Endodermal cell (in vitro differentiated cells): ENCODE measurements at regions not wholly inside any gene's neighbourhood (a gene's known extent, or its start where the extent isn't known, plus 50 kb on each side); places are given as distances from the start of the nearest gene placed in this dataset.

ENCODE experiments used
- DNase-seq: peaks from one replicate; pipeline ENCODE4 v3.0.0-alpha.2; 2017
- H3K27ac ChIP-seq: 2 replicates; pipeline ENCODE4 v1.5.1; 2013; ENCODE audit warnings: mild to moderate bottlenecking, low read depth, low read length, moderate library complexity
- H3K27me3 ChIP-seq: 2 replicates; pipeline ENCODE4 v1.6.1; 2013; ENCODE audit warnings: mild to moderate bottlenecking, low read length, moderate library complexity; ENCODE audit not compliant: insufficient read depth, control insufficient read depth, poor library complexity, severe bottlenecking
- H3K36me3 ChIP-seq: 2 replicates; pipeline ENCODE4 v1.7.0; 2013; ENCODE audit warnings: mild to moderate bottlenecking, low read length, moderate library complexity; ENCODE audit not compliant: control insufficient read depth, insufficient read depth
- H3K4me1 ChIP-seq: one replicate; pipeline ENCODE4 v1.7.0; 2013; ENCODE audit warnings: low read length; ENCODE audit not compliant: control insufficient read depth, insufficient read depth
- H3K4me3 ChIP-seq: 2 replicates; pipeline ENCODE4 v1.5.1; 2013; ENCODE audit warnings: mild to moderate bottlenecking, low read length, moderate library complexity
- H3K9ac ChIP-seq: 2 replicates; pipeline ENCODE4 v1.6.1; 2013; ENCODE audit warnings: mild to moderate bottlenecking, low read length, moderate library complexity; ENCODE audit not compliant: poor library complexity, severe bottlenecking; ENCODE audit errors: extremely low read depth
- H3K9me3 ChIP-seq: 2 replicates; pipeline ENCODE4 v1.6.1; 2013; ENCODE audit warnings: mild to moderate bottlenecking, low read length, moderate library complexity; ENCODE audit not compliant: control insufficient read depth
- H3K27ac Mint-ChIP-seq: 2 replicates; pipeline ENCODE4 v1.8.0; 2020; ENCODE audit warnings: mixed read lengths
- H3K27me3 Mint-ChIP-seq: 2 replicates; pipeline ENCODE4 v1.8.0; 2021; ENCODE audit warnings: mild to moderate bottlenecking, mixed read lengths; ENCODE audit not compliant: insufficient read depth
- H3K36me3 Mint-ChIP-seq: 2 replicates; pipeline ENCODE4 v1.8.0; 2020; ENCODE audit warnings: low read depth, mixed read lengths
- H3K4me1 Mint-ChIP-seq: 2 replicates; pipeline ENCODE4 v1.8.0; 2020; ENCODE audit warnings: mixed read lengths
- H3K4me3 Mint-ChIP-seq: 2 replicates; pipeline ENCODE4 v1.8.0; 2020; ENCODE audit warnings: mild to moderate bottlenecking, moderate library complexity, mixed read lengths
- H3K9me3 Mint-ChIP-seq: 2 replicates; pipeline ENCODE4 v1.8.0; 2020; ENCODE audit warnings: mild to moderate bottlenecking, mixed read lengths
- WGBS, 2 experiments: methylation state at CpG; one replicate each; pipeline versions ENCODE4 v1.1.5 to v1.1.7; 2013; ENCODE audit warnings: missing lambda C conversion rate in 2 of 2, mixed read lengths in 1 of 2; ENCODE audit not compliant: insufficient coverage in 1 of 2, insufficient read length in 1 of 2; 5-methylcytosine and 5-hydroxymethylcytosine counted together
- TF ChIP-seq, protein P1 (sequence below): fragments of 200-600 bp; sonication (generic); conservative IDR thresholded peaks from 2 replicates; pipeline ENCODE4 v1.5.0; 2021; ENCODE audit warnings: antibody characterized with exemption, mild to moderate bottlenecking

DNA sequence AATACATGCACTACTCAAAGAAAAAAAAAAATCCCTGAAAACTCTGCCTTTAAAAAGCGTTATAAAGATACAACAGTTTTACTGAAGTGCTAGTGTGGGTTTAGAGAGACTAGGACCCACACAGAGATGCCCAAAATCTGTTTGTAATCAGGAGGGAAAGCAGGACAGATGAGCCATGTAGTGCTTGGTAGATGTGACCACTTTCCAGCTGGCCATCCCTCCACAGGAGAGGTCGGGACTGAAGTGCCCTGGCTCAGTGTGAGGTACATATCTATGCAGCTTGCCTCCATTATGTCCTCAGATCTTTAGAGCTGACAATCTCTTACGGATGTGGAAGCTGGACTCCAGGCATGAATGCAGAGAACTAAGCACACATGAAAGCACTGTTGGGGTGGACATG, 57.5 kb upstream of the NANOGP8 start:
- peak overlapping the region; percentile 13 for H3K27ac ChIP-seq
- no peak overlapping the region for H3K9ac ChIP-seq
- 33 to 91% methylated on average over 1 to 3 of the region's 3 CpGs for WGBS, 2 experiments
- no peaks in the 10 kb centered on the region for H3K27me3 ChIP-seq
- H3K36me3 Mint-ChIP-seq = no peaks in the 10 kb centered on the region
- no peak overlapping the region for H3K27ac Mint-ChIP-seq
- no peaks in the 10 kb centered on the region for H3K36me3 ChIP-seq
- TF ChIP-seq, protein P1, sequence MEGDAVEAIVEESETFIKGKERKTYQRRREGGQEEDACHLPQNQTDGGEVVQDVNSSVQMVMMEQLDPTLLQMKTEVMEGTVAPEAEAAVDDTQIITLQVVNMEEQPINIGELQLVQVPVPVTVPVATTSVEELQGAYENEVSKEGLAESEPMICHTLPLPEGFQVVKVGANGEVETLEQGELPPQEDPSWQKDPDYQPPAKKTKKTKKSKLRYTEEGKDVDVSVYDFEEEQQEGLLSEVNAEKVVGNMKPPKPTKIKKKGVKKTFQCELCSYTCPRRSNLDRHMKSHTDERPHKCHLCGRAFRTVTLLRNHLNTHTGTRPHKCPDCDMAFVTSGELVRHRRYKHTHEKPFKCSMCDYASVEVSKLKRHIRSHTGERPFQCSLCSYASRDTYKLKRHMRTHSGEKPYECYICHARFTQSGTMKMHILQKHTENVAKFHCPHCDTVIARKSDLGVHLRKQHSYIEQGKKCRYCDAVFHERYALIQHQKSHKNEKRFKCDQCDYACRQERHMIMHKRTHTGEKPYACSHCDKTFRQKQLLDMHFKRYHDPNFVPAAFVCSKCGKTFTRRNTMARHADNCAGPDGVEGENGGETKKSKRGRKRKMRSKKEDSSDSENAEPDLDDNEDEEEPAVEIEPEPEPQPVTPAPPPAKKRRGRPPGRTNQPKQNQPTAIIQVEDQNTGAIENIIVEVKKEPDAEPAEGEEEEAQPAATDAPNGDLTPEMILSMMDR = no peak
- no peaks in the 10 kb centered on the region for H3K27me3 Mint-ChIP-seq
- H3K4me3 ChIP-seq = no peak overlapping the region
- H3K9me3 Mint-ChIP-seq = no peaks in the 10 kb centered on the region
- H3K9me3 ChIP-seq = no peaks in the 10 kb centered on the region
- peaks cover 3% of the 10 kb centered on the region for H3K4me1 Mint-ChIP-seq
- DNase-seq = peak; percentile 42
- no peaks in the 10 kb centered on the region for H3K4me1 ChIP-seq
- no peak overlapping the region for H3K4me3 Mint-ChIP-seq

DNA sequence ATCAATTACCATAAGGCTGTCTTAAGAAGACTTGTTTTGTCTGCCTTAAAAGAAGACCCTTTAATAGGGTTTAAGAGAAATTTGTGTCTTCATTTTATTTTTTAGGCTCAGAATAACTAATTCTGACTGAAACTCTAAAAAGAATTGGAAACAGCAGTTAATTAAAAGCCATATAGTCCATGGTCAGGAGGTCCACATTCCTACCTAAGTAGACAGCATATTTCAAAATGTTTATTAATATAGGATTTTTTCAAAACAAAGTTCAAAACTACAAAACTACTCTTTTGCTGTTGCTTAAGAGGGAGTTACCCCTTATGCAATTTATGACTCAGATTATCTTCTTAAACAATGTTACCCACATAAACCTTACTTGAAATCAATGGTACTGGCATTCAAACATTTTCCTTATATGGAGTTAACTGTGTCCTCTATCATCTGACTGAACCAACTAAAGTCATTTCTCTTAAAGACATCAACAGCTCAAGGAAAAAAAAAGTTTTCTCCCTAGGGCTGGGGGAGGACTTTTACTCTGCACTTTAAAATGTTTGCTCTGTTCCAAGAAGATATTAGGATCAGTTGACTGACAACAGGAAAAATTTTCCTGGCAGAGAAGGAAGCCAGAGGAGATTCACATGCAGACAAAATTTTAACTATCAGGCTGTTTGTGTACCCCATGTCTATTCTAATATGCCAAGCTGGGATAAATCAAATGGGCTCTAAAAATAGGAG, 56.8 kb upstream of the NANOGP8 start:
- TF ChIP-seq, protein P1 = no peak
- H3K4me1 Mint-ChIP-seq = no peaks in the 10 kb centered on the region

DNA sequence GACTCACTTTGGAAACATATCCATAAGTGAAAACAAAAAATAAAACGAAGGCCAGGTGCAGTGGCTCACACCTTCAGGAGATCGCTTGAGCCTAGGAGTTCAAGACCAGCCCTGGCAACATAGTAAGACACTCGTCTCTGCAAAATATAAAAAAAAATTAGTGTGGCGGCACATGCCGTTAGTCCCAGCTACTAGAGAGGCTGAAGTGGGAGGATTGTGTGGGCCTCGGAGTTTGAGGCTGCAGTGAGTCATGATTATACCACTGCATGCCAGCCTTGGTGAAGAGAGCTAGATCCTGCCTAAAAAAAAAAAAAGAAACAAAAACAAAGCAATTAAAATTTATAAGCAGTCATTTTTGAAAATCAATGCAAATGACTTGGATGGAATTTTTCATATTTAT, 54.7 kb upstream of the NANOGP8 start:
- Mint-ChIP-seq H3K27ac (no peak overlapping the region), H3K36me3 (no peaks in the 10 kb centered on the region)
- WGBS, 2 experiments = 87 to 95% methylated on average over 3 to 6 of the region's 6 CpGs

More for the DNA sequence above, 56.8 kb upstream of the NANOGP8 start:
- Histone ChIP-seq H3K9me3 (no peaks in the 10 kb centered on the region), H3K4me1 (no peaks in the 10 kb centered on the region), H3K27me3 (no peaks in the 10 kb centered on the region), H3K4me3 (no peak overlapping the region), H3K27ac (no peak overlapping the region), H3K9ac (no peak overlapping the region), H3K36me3 (no peaks in the 10 kb centered on the region)
- Mint-ChIP-seq H3K4me3 (no peak overlapping the region), H3K9me3 (no peaks in the 10 kb centered on the region), H3K36me3 (no peaks in the 10 kb centered on the region), H3K27me3 (no peaks in the 10 kb centered on the region), H3K27ac (no peak overlapping the region)
- DNase-seq = no peak

More for the DNA sequence above, 54.7 kb upstream of the NANOGP8 start:
- Histone ChIP-seq H3K27me3 (no peaks in the 10 kb centered on the region), H3K9ac (no peak overlapping the region), H3K36me3 (no peaks in the 10 kb centered on the region), H3K9me3 (no peaks in the 10 kb centered on the region), H3K27ac (no peak overlapping the region), H3K4me1 (no peaks in the 10 kb centered on the region), H3K4me3 (no peak overlapping the region)
- no peak for DNase-seq
- TF ChIP-seq, protein P1 = no peak
- H3K4me3 Mint-ChIP-seq = no peak overlapping the region
- no peaks in the 10 kb centered on the region for H3K4me1 Mint-ChIP-seq
- H3K27me3 Mint-ChIP-seq = no peaks in the 10 kb centered on the region
- H3K9me3 Mint-ChIP-seq = no peaks in the 10 kb centered on the region
